ENCODE measurements at regions not wholly inside any gene's neighbourhood (a gene's known extent, or its start where the extent isn't known, plus 50 kb on each side); places are given as distances from the start of the nearest gene placed in this dataset.
A peak's percentile ranks its signal among the peaks of the same experiment; 100 is the strongest.

GRCh38 chr13:108408672-108409071, 139.2 kb downstream of the TNFSF13B start:
- H3K4me3 ChIP-seq (ENCODE audit: low read length), result no peak overlapping the region
- TF ChIP-seq, protein P1, sequence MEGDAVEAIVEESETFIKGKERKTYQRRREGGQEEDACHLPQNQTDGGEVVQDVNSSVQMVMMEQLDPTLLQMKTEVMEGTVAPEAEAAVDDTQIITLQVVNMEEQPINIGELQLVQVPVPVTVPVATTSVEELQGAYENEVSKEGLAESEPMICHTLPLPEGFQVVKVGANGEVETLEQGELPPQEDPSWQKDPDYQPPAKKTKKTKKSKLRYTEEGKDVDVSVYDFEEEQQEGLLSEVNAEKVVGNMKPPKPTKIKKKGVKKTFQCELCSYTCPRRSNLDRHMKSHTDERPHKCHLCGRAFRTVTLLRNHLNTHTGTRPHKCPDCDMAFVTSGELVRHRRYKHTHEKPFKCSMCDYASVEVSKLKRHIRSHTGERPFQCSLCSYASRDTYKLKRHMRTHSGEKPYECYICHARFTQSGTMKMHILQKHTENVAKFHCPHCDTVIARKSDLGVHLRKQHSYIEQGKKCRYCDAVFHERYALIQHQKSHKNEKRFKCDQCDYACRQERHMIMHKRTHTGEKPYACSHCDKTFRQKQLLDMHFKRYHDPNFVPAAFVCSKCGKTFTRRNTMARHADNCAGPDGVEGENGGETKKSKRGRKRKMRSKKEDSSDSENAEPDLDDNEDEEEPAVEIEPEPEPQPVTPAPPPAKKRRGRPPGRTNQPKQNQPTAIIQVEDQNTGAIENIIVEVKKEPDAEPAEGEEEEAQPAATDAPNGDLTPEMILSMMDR (IDR thresholded peaks at IDR 0.05; ENCODE audit: insufficient read depth, low read depth, low read length, missing control alignments), result no peak
- DNase-seq (ENCODE audit: low read depth), result no peak

GRCh38 chr13:108409730-108410129, 140.2 kb downstream of the TNFSF13B start:
- no peak for DNase-seq (ENCODE audit: low read depth)
- TF ChIP-seq, protein P1 (IDR thresholded peaks at IDR 0.05; ENCODE audit: insufficient read depth, low read depth, low read length, missing control alignments), result no peak
- H3K4me3 ChIP-seq (ENCODE audit: low read length), result no peak overlapping the region

- H3K4me3 ChIP-seq (ENCODE audit: low read length), result no peak overlapping the region
- TF ChIP-seq, protein P1 (IDR thresholded peaks at IDR 0.05; ENCODE audit: insufficient read depth, low read depth, low read length, missing control alignments), result no peak
- DNase-seq (ENCODE audit: low read depth), result no peak
These were observed 150.2 kb downstream of the TNFSF13B start for GRCh38 chr13:108419768-108420167.

GRCh38 chr13:108425056-108425455, 155.5 kb downstream of the TNFSF13B start:
- TF ChIP-seq, protein P1 (IDR thresholded peaks at IDR 0.05; ENCODE audit: insufficient read depth, low read depth, low read length, missing control alignments), result no peak
- peak; percentile 22 for DNase-seq (ENCODE audit: low read depth)
- no peak overlapping the region for H3K4me3 ChIP-seq (ENCODE audit: low read length)

DNA sequence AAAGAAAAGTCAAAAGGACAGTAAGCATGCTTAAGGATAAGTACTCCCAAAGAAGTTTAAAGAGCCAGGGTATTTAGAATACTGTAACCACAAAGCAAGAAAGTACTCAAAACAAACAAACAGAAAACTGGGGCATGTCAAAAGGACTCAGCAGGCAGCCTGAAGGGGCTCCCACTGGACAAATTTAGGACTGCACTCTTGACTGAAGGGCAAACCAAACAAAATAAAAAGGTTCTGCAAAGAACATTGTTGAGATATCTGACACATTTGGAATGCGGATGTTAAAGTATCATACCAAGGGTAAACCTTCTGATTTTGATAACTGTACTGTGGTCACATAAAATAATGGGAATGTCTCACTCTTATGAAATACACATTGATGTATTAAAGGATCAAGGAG, 157.4 kb downstream of the TNFSF13B start:
- no peak for DNase-seq (ENCODE audit: low read depth)
- H3K4me3 ChIP-seq (ENCODE audit: low read length), result no peak overlapping the region
- TF ChIP-seq, protein P1 (IDR thresholded peaks at IDR 0.05; ENCODE audit: insufficient read depth, low read depth, low read length, missing control alignments), result no peak

DNA sequence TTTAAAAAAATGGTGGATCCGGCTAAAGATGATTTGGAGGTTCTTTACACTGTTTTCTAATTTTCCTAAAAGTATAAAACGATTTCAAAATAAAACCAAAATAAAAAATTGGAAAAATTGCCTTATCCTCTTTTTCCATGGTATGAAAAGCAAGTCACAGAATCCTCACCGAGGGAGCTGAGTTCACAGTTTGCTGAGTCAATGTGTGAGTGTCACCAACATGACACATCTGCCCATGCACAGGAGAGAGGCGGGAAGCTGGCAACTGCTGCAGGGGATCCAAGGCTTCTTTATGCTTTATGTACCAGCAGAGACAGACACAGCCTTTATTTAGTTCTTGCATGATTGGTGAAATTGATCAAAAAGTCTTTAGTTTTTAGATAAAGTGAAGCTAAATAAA, 157.8 kb downstream of the TNFSF13B start:
- peak; percentile 60 for DNase-seq (ENCODE audit: low read depth)
- no peak overlapping the region for H3K4me3 ChIP-seq (ENCODE audit: low read length)
- TF ChIP-seq, protein P1 (IDR thresholded peaks at IDR 0.05; ENCODE audit: insufficient read depth, low read depth, low read length, missing control alignments), result no peak

DNA sequence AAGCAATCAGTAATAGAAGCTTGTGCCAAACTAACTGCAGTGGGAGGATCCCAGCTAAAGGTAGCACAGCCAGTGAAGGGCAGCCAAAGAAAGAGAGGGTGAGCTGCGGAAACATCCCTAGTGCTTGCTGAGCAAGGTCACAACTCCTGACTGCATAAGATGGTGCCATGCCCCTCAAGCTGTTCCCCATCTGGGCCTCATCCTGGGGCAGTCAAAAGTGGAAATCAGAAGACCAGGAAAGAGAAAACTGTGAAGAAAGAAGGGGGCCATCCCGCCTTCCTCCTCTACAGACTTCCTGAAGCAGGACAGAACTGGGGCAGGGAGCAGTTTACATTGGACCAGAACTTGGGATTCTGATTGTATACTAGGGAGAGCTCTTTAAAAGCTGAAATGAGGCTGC, 159.2 kb downstream of the TNFSF13B start:
- TF ChIP-seq, protein P1 (IDR thresholded peaks at IDR 0.05; ENCODE audit: insufficient read depth, low read depth, low read length, missing control alignments), result no peak
- no peak for DNase-seq (ENCODE audit: low read depth)
- no peak overlapping the region for H3K4me3 ChIP-seq (ENCODE audit: low read length)
